ENCODE measurements at regions not wholly inside any gene's neighbourhood (a gene's known extent, or its start where the extent isn't known, plus 50 kb on each side); places are given as distances from the start of the nearest gene placed in this dataset.

- no peak overlapping the region for H3K4me3 ChIP-seq (ENCODE audit: low read depth, low read length)
- TF ChIP-seq CTCF (conservative IDR thresholded peaks at IDR 0.05; ENCODE audit: low read depth, low read length), result no peak
- peak; percentile 2 for DNase-seq (ENCODE audit: low read depth)
Measured at GRCh38 chr18:34492652-34493051, 217.4 kb upstream of the DTNA start.

GRCh38 chr18:34493099-34493544 lies 217.0 kb upstream of the DTNA start:
- H3K4me3 ChIP-seq (ENCODE audit: low read depth, low read length), result peak overlapping the region; percentile 43
- no peak for TF ChIP-seq CTCF (conservative IDR thresholded peaks at IDR 0.05; ENCODE audit: low read depth, low read length)
- DNase-seq (ENCODE audit: low read depth), result peak; percentile 68

- peak overlapping the region; percentile 43 for H3K4me3 ChIP-seq (ENCODE audit: low read depth, low read length)
- TF ChIP-seq CTCF (conservative IDR thresholded peaks at IDR 0.05; ENCODE audit: low read depth, low read length), result no peak
- DNase-seq (ENCODE audit: low read depth), result peak; percentile 6
Measured at GRCh38 chr18:34493566-34494358, 216.3 kb upstream of the DTNA start.

- no peak for TF ChIP-seq CTCF (conservative IDR thresholded peaks at IDR 0.05; ENCODE audit: low read depth, low read length)
- DNase-seq (ENCODE audit: low read depth), result peak; percentile 0
- H3K4me3 ChIP-seq (ENCODE audit: low read depth, low read length), result no peak overlapping the region
Measured at GRCh38 chr18:34494359-34494696, 215.8 kb upstream of the DTNA start.

- no peak overlapping the region for H3K4me3 ChIP-seq (ENCODE audit: low read depth, low read length)
- no peak for TF ChIP-seq CTCF (conservative IDR thresholded peaks at IDR 0.05; ENCODE audit: low read depth, low read length)
- no peak for DNase-seq (ENCODE audit: low read depth)
Measured at GRCh38 chr18:34495506-34495905, 214.6 kb upstream of the DTNA start.

- no peak for DNase-seq (ENCODE audit: low read depth)
- H3K4me3 ChIP-seq (ENCODE audit: low read depth, low read length), result no peak overlapping the region
- TF ChIP-seq CTCF (conservative IDR thresholded peaks at IDR 0.05; ENCODE audit: low read depth, low read length), result no peak
Measured at GRCh38 chr18:34501553-34501952, 208.5 kb upstream of the DTNA start.

- no peak overlapping the region for H3K4me3 ChIP-seq (ENCODE audit: low read depth, low read length)
- DNase-seq (ENCODE audit: low read depth), result no peak
- no peak for TF ChIP-seq CTCF (conservative IDR thresholded peaks at IDR 0.05; ENCODE audit: low read depth, low read length)
Measured at GRCh38 chr18:34506198-34506597, 203.9 kb upstream of the DTNA start.
